RCC 7860 (cell line): ENCODE measurements at regions not wholly inside any gene's neighbourhood (a gene's known extent, or its start where the extent isn't known, plus 50 kb on each side); places are given as distances from the start of the nearest gene placed in this dataset.
"Not testable (repeated sequence)": the region's sequence is repeated elsewhere in the genome, so short reads cannot be mapped to it uniquely, and the experiment has no call there.

Experiments used
- DNase-seq: peaks from one replicate; pipeline ENCODE4 v3.0.0-alpha.2; 2015; ENCODE audit warnings: low spot score
- FAIRE-seq: peaks from 2 replicates; lab custom pipeline; 2012; peaks lifted over from hg19 to GRCh38; lab: Jason Lieb, UNC

DNA sequence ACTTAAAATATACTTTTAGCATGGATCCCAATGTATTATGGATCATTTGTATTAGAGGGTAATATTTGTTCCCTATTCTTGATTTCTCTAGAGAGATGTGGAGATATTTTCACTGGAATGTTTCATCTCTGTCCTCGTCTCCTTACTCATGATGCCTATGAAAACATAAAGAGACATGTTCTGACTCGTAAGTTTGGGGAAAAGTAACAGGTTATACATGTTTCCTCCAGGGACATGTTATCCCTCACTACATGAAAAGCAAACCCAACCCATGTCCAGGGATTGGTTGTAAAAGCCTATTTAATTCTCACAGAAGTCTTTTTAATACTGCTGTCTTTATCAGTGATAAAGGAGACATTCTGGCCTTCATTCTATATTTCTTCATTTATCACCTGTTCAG is 621.4 kb downstream of the GABRG1 start:
- FAIRE-seq (no peak), DNase-seq (no peak)

DNA sequence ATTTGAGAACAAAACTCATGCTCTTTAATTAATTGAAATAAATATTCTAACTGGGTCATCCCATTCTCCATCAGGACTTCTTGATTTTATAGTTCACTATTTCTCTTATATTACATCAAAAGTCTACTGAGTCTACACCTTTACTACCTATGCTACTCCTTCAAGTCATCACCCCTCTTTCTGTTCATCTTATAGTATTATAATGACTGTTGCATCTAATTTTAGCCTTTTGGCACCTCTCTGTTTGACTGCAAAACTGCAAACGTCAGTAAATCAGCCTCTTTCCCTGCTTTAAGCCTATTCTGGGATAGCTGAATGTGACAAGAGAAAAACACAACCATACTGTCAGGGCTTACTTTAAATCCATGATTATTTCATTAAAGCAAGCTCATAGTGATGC is 639.1 kb downstream of the GABRG1 start:
- DNase-seq: no peak

GRCh38 chr4:45482346-45482745 is 641.5 kb downstream of the GABRG1 start:
- FAIRE-seq: no peak

More for the DNA sequence above, 639.1 kb downstream of the GABRG1 start:
- FAIRE-seq: no peak

DNA sequence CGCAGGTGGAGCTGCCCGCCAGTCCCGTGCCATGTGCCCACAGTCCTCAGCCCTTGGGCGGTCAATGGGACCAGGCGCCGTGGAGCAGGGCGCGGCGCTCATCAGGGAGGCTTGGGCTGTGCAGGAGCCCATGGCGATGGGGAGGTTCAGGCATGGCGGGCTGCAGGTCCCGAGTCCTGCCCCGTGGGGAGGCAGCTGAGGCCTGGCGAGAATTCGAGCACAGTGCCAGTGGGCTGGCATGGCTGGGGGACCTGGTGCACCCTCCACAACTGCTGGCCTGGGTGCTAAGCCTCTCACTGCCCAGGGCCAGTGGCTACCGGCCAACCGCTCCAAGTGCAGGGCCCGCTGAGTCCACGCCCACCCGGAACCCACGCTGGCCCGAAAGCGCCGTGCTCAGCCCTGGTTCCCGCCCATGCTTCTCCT is 646.5 kb downstream of the GABRG1 start:
- FAIRE-seq (no peak), DNase-seq (no peak)

More at GRCh38 chr4:45482346-45482745, 641.5 kb downstream of the GABRG1 start:
- no peak for DNase-seq

DNA sequence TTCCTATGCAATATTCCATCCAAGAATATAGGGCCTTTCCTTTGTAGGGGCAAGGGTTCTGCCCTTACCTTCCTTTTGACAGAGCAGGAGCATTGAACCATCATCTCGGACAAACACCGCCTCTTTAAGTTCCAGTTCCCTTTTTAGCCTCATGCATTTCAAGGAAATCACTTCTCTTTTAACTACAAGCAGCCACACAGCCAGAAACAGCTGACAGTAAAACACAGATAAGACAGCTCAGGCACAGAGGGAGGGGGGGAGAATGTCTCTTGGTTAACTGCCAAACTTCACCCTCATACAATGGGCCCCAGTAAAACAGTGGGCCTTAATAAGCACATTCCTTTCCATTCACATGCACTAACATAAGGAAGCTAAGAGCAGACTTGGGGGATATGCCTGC is 648.3 kb downstream of the GABRG1 start:
- FAIRE-seq: no peak
- no peak for DNase-seq

- no peak for DNase-seq
- FAIRE-seq: no peak
Measured at GRCh38 chr4:45472490-45472889, 651.4 kb downstream of the GABRG1 start.

DNA sequence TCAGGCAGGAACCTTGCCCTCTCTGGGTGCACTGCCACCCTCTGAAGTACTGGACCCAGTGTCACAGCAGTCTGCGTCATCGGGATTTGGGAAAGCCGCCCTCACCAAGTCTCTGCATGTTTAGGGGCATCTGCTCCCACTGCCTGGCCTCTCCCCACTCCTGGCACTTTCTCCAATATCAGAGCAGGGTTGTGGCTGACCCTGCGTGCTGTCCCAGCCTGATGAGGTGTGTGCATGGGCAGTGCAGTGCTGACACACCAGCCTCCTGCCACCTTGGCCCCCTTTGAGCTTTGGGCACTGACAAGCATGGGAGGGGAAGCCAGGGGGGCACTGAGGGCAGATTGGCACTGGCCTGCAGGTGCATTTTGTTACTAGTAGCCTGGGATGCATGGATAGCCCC is 652.5 kb downstream of the GABRG1 start:
- FAIRE-seq: no peak
- DNase-seq: no peak

GRCh38 chr4:45467157-45467556 is 656.7 kb downstream of the GABRG1 start:
- DNase-seq: no peak
- no peak for FAIRE-seq

DNA sequence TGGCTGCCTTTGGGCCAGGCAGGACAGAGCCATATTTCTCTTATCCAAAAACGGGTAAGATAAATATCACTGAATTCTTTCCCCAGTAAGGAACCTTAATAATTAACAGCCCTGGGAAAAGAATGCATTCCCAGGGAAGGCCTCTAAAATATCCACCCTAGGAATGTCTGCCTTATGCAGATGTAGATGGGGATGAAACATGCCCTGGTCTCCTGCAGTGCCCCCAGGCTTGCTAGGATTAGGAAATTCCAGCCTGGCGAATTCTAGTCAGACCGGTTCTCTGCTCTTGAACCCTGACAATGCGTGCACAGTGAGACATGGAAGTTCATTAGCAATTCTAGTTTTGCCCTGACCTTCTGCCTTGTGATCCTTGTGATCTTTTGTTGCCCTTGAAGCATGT is 663.7 kb downstream of the GABRG1 start:
- DNase-seq, FAIRE-seq: not testable (repeated sequence)

DNA sequence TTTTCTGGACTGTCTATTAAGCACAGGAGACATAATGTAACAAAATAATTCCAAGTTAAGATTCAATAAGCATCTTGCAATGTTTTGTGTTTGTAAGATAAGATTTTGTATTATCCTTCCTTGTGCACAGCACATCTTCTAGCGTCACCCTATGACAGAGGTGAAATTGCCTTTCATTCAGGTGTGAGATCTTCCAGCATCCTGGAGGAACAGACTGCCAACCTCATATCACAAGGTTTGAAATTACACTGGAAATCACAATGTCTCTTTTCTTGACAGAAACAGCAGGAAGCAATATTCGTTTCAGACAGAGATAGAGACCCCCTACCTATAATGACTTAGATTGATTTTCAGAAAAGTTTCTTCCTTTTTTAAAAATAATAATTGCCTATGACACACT is 668.6 kb downstream of the GABRG1 start:
- DNase-seq (no peak), FAIRE-seq (no peak)

DNA sequence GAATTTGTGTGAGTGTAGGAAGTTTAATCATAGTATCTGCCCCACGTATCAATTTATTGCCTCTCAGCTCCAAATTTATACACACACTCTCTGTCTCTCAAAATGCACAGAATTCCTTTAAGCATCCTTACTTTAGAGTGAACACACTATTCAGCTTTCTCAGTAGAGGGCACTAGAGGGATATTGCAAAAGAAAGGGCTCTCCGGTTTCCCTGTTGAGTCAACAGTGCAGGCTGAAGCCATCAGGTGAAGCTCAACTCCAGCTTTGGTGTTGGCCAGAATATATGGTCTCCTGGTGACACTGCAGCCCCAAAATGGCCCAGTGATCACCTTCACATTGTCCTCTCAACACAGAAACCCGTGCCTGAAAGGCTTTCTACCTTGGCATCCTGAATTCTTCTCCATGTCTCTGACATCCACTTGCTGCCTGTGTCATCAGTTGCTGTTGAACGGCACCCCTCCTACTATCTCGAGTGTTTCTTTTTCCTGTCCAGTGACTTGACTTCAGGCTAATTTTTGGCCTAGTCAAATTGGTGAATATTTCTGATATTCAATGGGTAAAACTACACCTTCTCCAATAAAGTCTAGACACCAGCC is 670.5 kb downstream of the GABRG1 start:
- FAIRE-seq: no peak
- peak; percentile 30 for DNase-seq

GRCh38 chr4:45442466-45442865 is 681.4 kb downstream of the GABRG1 start:
- no peak for FAIRE-seq
- DNase-seq: no peak

DNA sequence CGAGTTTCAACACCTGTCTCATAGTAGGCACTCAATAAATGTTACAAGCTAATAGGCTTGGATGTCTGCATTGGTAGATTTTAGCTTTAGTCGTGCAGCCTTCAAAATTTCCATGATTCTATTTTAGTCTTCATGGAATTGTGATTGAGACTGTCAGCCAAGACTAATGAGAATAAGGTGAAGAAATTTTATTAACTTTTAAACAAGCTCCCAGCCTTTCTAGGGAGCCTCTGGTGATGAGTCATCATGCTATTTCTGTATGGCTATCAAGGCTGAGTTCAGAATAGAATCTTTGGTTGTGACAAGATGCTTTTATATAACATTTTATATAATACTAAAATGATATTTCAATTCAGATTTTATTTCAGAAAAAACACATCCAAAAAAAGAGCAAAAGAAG is 685.8 kb downstream of the GABRG1 start:
- no peak for FAIRE-seq
- no peak for DNase-seq

- FAIRE-seq (no peak), DNase-seq (no peak)
Measured at GRCh38 chr4:45437381-45437780, 686.5 kb downstream of the GABRG1 start.

DNA sequence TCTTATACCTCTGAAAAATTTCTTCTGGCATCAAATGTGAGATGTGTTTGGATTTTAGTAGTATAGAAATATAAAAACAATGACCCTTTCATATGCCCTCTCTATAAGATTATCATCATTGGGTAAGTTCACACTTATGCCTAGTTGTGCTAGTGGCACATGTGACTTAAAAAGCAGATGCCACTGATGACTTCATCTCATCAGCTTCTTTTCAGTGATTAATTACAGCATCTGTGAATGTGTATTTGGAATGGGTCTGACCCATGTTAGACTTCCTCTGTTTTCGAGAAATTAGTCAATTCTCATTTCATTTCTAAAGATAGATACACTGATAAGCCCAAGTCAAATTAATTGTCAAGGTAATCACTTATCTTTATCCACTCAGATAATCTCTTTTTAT is 698.7 kb downstream of the GABRG1 start:
- FAIRE-seq: no peak
- DNase-seq: no peak

GRCh38 chr4:45423896-45424295 is 697.5 kb upstream of the GNPDA2 start:
- FAIRE-seq (no peak), DNase-seq (no peak)

- DNase-seq, FAIRE-seq: not testable (repeated sequence)
Measured at GRCh38 chr4:45420091-45420674, 693.8 kb upstream of the GNPDA2 start.

DNA sequence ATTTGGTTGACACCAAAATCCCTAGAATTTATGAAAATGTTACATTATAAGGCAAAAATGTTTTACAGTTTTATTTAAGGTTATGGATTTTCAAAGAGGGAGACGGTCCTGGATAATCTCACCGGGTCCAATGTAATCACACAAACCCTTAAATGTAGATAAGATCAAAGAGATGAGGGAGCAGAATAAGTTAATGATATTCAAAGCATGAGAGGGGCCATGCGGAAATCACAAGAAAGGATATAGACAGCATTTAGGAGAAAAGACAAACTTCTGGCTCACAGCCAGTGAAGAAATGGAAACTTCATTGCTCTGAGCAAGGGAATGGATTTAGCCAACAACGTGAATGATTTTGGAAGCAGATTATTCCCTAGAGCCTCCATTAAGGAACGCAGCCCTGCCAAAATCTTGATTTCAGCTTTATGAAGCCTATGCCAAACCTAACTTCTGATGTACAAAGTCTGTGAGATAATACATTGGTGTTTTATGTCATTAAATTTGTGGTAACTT is 684.4 kb upstream of the GNPDA2 start:
- DNase-seq (no peak), FAIRE-seq (no peak)

DNA sequence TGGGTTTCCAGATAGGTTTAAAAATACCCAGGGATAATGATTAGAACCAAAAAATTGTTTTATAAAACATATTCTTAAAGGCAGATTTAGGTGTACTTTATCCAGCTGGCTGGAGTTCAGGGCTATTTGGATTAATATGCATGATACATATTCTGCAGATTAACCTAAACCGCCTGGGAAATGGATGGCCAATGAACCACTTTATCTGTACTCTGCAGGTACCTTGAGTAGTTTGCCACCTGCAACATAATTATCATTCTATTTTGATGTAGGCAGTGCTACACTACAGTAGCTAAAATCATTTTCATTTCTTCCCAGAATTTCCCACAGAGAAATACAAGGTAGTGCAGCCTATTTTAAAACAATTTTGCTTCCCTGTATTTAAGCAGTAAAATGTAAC is 683.2 kb upstream of the GNPDA2 start:
- DNase-seq (no peak), FAIRE-seq (no peak)

- FAIRE-seq (no peak), DNase-seq (no peak)
Measured at GRCh38 chr4:45408996-45409395, 682.6 kb upstream of the GNPDA2 start.

DNA sequence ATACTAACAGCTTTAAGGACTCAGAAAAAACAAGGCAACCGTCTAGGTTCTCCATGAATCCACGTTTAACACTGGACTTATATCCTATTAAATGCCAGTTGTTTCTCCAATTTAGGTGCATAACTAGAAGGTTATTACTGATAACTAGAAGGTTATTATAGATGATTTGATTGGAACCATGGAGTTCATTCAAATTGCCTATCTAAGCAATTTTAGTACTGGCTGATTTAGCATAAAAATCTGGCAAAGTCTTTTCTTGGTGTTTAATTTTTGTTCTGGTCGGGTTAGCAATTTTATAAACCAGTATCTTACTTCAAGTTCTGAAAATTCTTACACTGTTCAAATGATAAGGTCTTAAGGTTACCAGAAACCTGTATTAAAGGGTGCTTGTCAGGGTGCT is 672.8 kb upstream of the GNPDA2 start:
- FAIRE-seq: no peak
- DNase-seq: no peak

GRCh38 chr4:45385306-45385705 is 659.0 kb upstream of the GNPDA2 start:
- FAIRE-seq: no peak

GRCh38 chr4:45370408-45370807 is 644.1 kb upstream of the GNPDA2 start:
- DNase-seq: no peak
- no peak for FAIRE-seq

More at GRCh38 chr4:45385306-45385705, 659.0 kb upstream of the GNPDA2 start:
- DNase-seq: no peak
